Progenitor cell of endocrine pancreas (in vitro differentiated cells): ENCODE measurements at regions not wholly inside any gene's neighbourhood (a gene's known extent, or its start where the extent isn't known, plus 50 kb on each side); places are given as distances from the start of the nearest gene placed in this dataset.

Source experiments
- DNase-seq: peaks from one replicate; pipeline ENCODE4 v3.0.0; 2021; ENCODE audit warnings: low spot score; ENCODE audit not compliant: unreplicated experiment
- H3K27ac Mint-ChIP-seq: 2 replicates; pipeline ENCODE4 v1.8.0; 2021; ENCODE audit warnings: mild to moderate bottlenecking, moderate library complexity, mixed read lengths
- H3K27me3 Mint-ChIP-seq: 2 replicates; pipeline ENCODE4 v1.8.0; 2021; ENCODE audit warnings: mixed read lengths
- H3K36me3 Mint-ChIP-seq: 2 replicates; pipeline ENCODE4 v1.8.0; 2022; ENCODE audit warnings: mixed read lengths; ENCODE audit not compliant: insufficient read depth
- H3K4me1 Mint-ChIP-seq: 2 replicates; pipeline ENCODE4 v1.8.0; 2021; ENCODE audit warnings: low read depth, mixed read lengths
- H3K4me3 Mint-ChIP-seq: 2 replicates; pipeline ENCODE4 v1.8.0; 2021; ENCODE audit warnings: low read depth, mild to moderate bottlenecking, moderate library complexity, mixed read lengths
- H3K9me3 Mint-ChIP-seq: 2 replicates; pipeline ENCODE4 v1.8.0; 2021; ENCODE audit warnings: low read depth, mixed read lengths
- CTCF ChIP-seq: fragments of 200-600 bp; sonication (generic); IDR thresholded peaks from one replicate; pipeline ENCODE4 v1.5.0; 2021; ENCODE audit warnings: antibody characterized with exemption, mild to moderate bottlenecking; ENCODE audit not compliant: unreplicated experiment

DNA sequence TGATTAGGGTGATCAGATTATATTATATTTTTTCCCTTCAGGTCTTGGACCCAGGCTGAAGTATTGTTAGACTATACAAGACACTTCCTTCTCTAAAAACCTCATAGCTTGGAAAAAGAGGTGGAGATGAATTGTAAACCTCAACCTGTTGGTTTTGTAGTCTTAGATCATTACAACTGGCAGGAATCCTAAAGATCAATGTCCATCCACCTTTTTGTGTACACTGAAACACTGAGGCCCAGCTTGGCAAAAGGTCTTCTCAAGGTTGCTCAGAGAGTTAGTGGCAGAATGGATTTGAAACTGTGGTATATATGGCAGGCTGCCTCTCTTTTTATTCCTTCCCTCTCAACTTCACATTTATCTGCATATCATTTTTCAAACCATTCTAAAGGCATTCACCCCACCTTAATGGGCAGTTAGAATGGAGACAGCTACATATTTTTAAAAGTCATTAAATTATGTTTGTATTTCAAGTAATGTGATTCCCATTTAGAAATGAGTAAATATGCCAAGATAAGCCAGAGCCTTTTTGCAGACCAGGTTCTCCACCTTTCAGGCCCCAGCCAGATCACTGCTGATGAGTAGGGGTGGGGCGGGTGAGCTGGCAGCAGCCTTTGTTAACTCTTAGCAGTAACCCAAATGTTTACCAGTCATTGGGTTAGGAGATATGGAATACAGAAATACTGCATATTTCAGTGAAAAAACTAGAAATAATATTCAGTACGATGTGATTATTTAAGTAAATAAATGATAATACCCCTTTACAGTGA is 243.2 kb upstream of the F9 start:
- Mint-ChIP-seq H3K4me1 (peaks cover 14% of the 10 kb centered on the region), H3K9me3 (peaks cover 17% of the 10 kb centered on the region), H3K36me3 (no peaks in the 10 kb centered on the region), H3K27ac (no peak overlapping the region), H3K4me3 (no peak overlapping the region), H3K27me3 (no peaks in the 10 kb centered on the region)
- no peak for DNase-seq
- no peak for TF ChIP-seq CTCF

- H3K4me3 Mint-ChIP-seq = no peak overlapping the region
Observed at GRCh38 chrX:139286342-139286741, 244.2 kb upstream of the F9 start.

GRCh38 chrX:139267851-139268250 is 262.7 kb upstream of the F9 start:
- no peak for DNase-seq
- Mint-ChIP-seq H3K9me3 (no peaks in the 10 kb centered on the region), H3K4me3 (no peak overlapping the region), H3K36me3 (no peaks in the 10 kb centered on the region), H3K27me3 (no peaks in the 10 kb centered on the region), H3K4me1 (no peaks in the 10 kb centered on the region), H3K27ac (no peak overlapping the region)
- no peak for TF ChIP-seq CTCF

More at GRCh38 chrX:139286342-139286741, 244.2 kb upstream of the F9 start:
- no peak for TF ChIP-seq CTCF
- H3K4me1 Mint-ChIP-seq = peaks cover 14% of the 10 kb centered on the region
- peaks cover 17% of the 10 kb centered on the region for H3K9me3 Mint-ChIP-seq
- DNase-seq = no peak
- H3K36me3 Mint-ChIP-seq = no peaks in the 10 kb centered on the region
- H3K27ac Mint-ChIP-seq = no peak overlapping the region
- H3K27me3 Mint-ChIP-seq = no peaks in the 10 kb centered on the region

- TF ChIP-seq CTCF = no peak
- H3K27ac Mint-ChIP-seq = no peak overlapping the region
- H3K9me3 Mint-ChIP-seq = peaks cover 3% of the 10 kb centered on the region
- H3K4me1 Mint-ChIP-seq = no peaks in the 10 kb centered on the region
- H3K36me3 Mint-ChIP-seq = no peaks in the 10 kb centered on the region
- DNase-seq = no peak
- peaks cover 3% of the 10 kb centered on the region for H3K27me3 Mint-ChIP-seq
- H3K4me3 Mint-ChIP-seq = no peak overlapping the region
Observed at GRCh38 chrX:139246295-139246694, 284.2 kb upstream of the F9 start.

GRCh38 chrX:139237141-139237540 is 293.4 kb upstream of the F9 start:
- Mint-ChIP-seq H3K9me3 (peaks cover 11% of the 10 kb centered on the region), H3K4me3 (no peak overlapping the region), H3K36me3 (no peaks in the 10 kb centered on the region), H3K27ac (no peak overlapping the region), H3K4me1 (peaks cover 7% of the 10 kb centered on the region), H3K27me3 (no peaks in the 10 kb centered on the region)
- TF ChIP-seq CTCF = no peak
- no peak for DNase-seq
